T-helper 2 cell treated with Interferon-gamma antibody and Interleukin-4, amounts not matched to agents 5 μg/mL and 100 μg/mL, for 36 hours (primary cell): ENCODE measurements at regions not wholly inside any gene's neighbourhood (a gene's known extent, or its start where the extent isn't known, plus 50 kb on each side); places are given as distances from the start of the nearest gene placed in this dataset.

Experiments used
- DNase-seq: peaks from one replicate; pipeline ENCODE4 v3.0.0; 2021; ENCODE audit warnings: low spot score
- H3K27ac Mint-ChIP-seq: one replicate; pipeline ENCODE4 v1.8.0; 2021; ENCODE audit warnings: mild to moderate bottlenecking, mixed read lengths
- H3K27me3 Mint-ChIP-seq: one replicate; pipeline ENCODE4 v1.8.0; 2021; ENCODE audit warnings: low read depth, mixed read lengths
- H3K36me3 Mint-ChIP-seq: one replicate; pipeline ENCODE4 v1.8.0; 2021; ENCODE audit warnings: low read depth, mixed read lengths
- H3K4me1 Mint-ChIP-seq: one replicate; pipeline ENCODE4 v1.8.0; 2021; ENCODE audit warnings: low read depth, mixed read lengths
- H3K4me3 Mint-ChIP-seq: one replicate; pipeline ENCODE4 v1.8.0; 2022; ENCODE audit warnings: mild to moderate bottlenecking, moderate library complexity, mixed read lengths
- H3K9me3 Mint-ChIP-seq: one replicate; pipeline ENCODE4 v1.8.0; 2021; ENCODE audit warnings: mixed read lengths

GRCh38 chr10:31142026-31142425 lies 110.4 kb upstream of the ZNF438 start:
- no peak for DNase-seq
- Mint-ChIP-seq H3K4me3 (no peak overlapping the region), H3K36me3 (no peaks in the 10 kb centered on the region), H3K27ac (no peak overlapping the region), H3K27me3 (no peaks in the 10 kb centered on the region), H3K4me1 (peaks cover 35% of the 10 kb centered on the region), H3K9me3 (no peaks in the 10 kb centered on the region)

- no peak for DNase-seq
- no peaks in the 10 kb centered on the region for H3K36me3 Mint-ChIP-seq
- H3K27ac Mint-ChIP-seq: no peak overlapping the region
- H3K27me3 Mint-ChIP-seq: no peaks in the 10 kb centered on the region
- H3K4me3 Mint-ChIP-seq: no peak overlapping the region
- peaks cover 31% of the 10 kb centered on the region for H3K4me1 Mint-ChIP-seq
- H3K9me3 Mint-ChIP-seq: no peaks in the 10 kb centered on the region
Observed at GRCh38 chr10:31143331-31143935, 111.8 kb upstream of the ZNF438 start.

GRCh38 chr10:31145986-31146385 lies 114.3 kb upstream of the ZNF438 start:
- H3K27me3 Mint-ChIP-seq: no peaks in the 10 kb centered on the region
- no peaks in the 10 kb centered on the region for H3K9me3 Mint-ChIP-seq
- no peaks in the 10 kb centered on the region for H3K36me3 Mint-ChIP-seq
- H3K27ac Mint-ChIP-seq: peak overlapping the region; percentile 60
- DNase-seq: no peak
- H3K4me1 Mint-ChIP-seq: peaks cover 33% of the 10 kb centered on the region
- H3K4me3 Mint-ChIP-seq: peak overlapping the region; percentile 76

- Mint-ChIP-seq H3K36me3 (no peaks in the 10 kb centered on the region), H3K27me3 (no peaks in the 10 kb centered on the region), H3K27ac (peak overlapping the region; percentile 60), H3K4me1 (peaks cover 36% of the 10 kb centered on the region), H3K4me3 (peak overlapping the region; percentile 76), H3K9me3 (no peaks in the 10 kb centered on the region)
- peak; percentile 55 for DNase-seq
Observed at GRCh38 chr10:31146491-31147209, 115.0 kb upstream of the ZNF438 start.

- H3K4me1 Mint-ChIP-seq: peaks cover 36% of the 10 kb centered on the region
- no peaks in the 10 kb centered on the region for H3K9me3 Mint-ChIP-seq
- H3K27ac Mint-ChIP-seq: peak overlapping the region; percentile 60
- no peak for DNase-seq
- peak overlapping the region; percentile 76 for H3K4me3 Mint-ChIP-seq
- no peaks in the 10 kb centered on the region for H3K36me3 Mint-ChIP-seq
- H3K27me3 Mint-ChIP-seq: no peaks in the 10 kb centered on the region
Observed at GRCh38 chr10:31147210-31147608, 115.5 kb upstream of the ZNF438 start.

- Mint-ChIP-seq H3K9me3 (no peaks in the 10 kb centered on the region), H3K36me3 (peaks cover under 1% of the 10 kb centered on the region), H3K4me3 (no peak overlapping the region), H3K4me1 (peaks cover 30% of the 10 kb centered on the region), H3K27ac (no peak overlapping the region), H3K27me3 (no peaks in the 10 kb centered on the region)
- DNase-seq: no peak
Observed at GRCh38 chr10:31148951-31149350, 117.3 kb upstream of the ZNF438 start.

GRCh38 chr10:31149835-31150512 lies 118.3 kb upstream of the ZNF438 start:
- peaks cover 1% of the 10 kb centered on the region for H3K36me3 Mint-ChIP-seq
- no peak overlapping the region for H3K4me3 Mint-ChIP-seq
- no peaks in the 10 kb centered on the region for H3K9me3 Mint-ChIP-seq
- peaks cover 27% of the 10 kb centered on the region for H3K4me1 Mint-ChIP-seq
- no peaks in the 10 kb centered on the region for H3K27me3 Mint-ChIP-seq
- H3K27ac Mint-ChIP-seq: no peak overlapping the region
- DNase-seq: no peak

GRCh38 chr10:31151301-31151700 lies 119.6 kb upstream of the ZNF438 start:
- H3K27me3 Mint-ChIP-seq: no peaks in the 10 kb centered on the region
- peaks cover 17% of the 10 kb centered on the region for H3K4me1 Mint-ChIP-seq
- H3K27ac Mint-ChIP-seq: no peak overlapping the region
- no peak overlapping the region for H3K4me3 Mint-ChIP-seq
- DNase-seq: no peak
- H3K36me3 Mint-ChIP-seq: peaks cover 1% of the 10 kb centered on the region
- H3K9me3 Mint-ChIP-seq: no peaks in the 10 kb centered on the region

- H3K27me3 Mint-ChIP-seq: no peaks in the 10 kb centered on the region
- H3K4me1 Mint-ChIP-seq: peaks cover 6% of the 10 kb centered on the region
- peaks cover 1% of the 10 kb centered on the region for H3K36me3 Mint-ChIP-seq
- no peak overlapping the region for H3K27ac Mint-ChIP-seq
- no peaks in the 10 kb centered on the region for H3K9me3 Mint-ChIP-seq
- no peak overlapping the region for H3K4me3 Mint-ChIP-seq
- DNase-seq: no peak
Observed at GRCh38 chr10:31152421-31153135, 120.9 kb upstream of the ZNF438 start.

- no peak overlapping the region for H3K27ac Mint-ChIP-seq
- H3K27me3 Mint-ChIP-seq: no peaks in the 10 kb centered on the region
- no peak overlapping the region for H3K4me3 Mint-ChIP-seq
- no peaks in the 10 kb centered on the region for H3K9me3 Mint-ChIP-seq
- H3K4me1 Mint-ChIP-seq: peaks cover 5% of the 10 kb centered on the region
- H3K36me3 Mint-ChIP-seq: peaks cover 1% of the 10 kb centered on the region
- DNase-seq: no peak
Observed at GRCh38 chr10:31153161-31153560, 121.5 kb upstream of the ZNF438 start.

GRCh38 chr10:31153692-31154091 lies 122.0 kb upstream of the ZNF438 start:
- H3K27me3 Mint-ChIP-seq: no peaks in the 10 kb centered on the region
- no peak overlapping the region for H3K4me3 Mint-ChIP-seq
- no peaks in the 10 kb centered on the region for H3K9me3 Mint-ChIP-seq
- H3K4me1 Mint-ChIP-seq: peaks cover 5% of the 10 kb centered on the region
- peaks cover 1% of the 10 kb centered on the region for H3K36me3 Mint-ChIP-seq
- H3K27ac Mint-ChIP-seq: no peak overlapping the region
- no peak for DNase-seq

- H3K4me3 Mint-ChIP-seq: no peak overlapping the region
- H3K27ac Mint-ChIP-seq: no peak overlapping the region
- no peak for DNase-seq
- H3K9me3 Mint-ChIP-seq: peaks cover 3% of the 10 kb centered on the region
- peaks cover 1% of the 10 kb centered on the region for H3K36me3 Mint-ChIP-seq
- H3K27me3 Mint-ChIP-seq: no peaks in the 10 kb centered on the region
- peaks cover 5% of the 10 kb centered on the region for H3K4me1 Mint-ChIP-seq
Observed at GRCh38 chr10:31154996-31155395, 123.3 kb upstream of the ZNF438 start.

- no peak overlapping the region for H3K27ac Mint-ChIP-seq
- peaks cover 3% of the 10 kb centered on the region for H3K36me3 Mint-ChIP-seq
- DNase-seq: no peak
- no peaks in the 10 kb centered on the region for H3K4me1 Mint-ChIP-seq
- H3K9me3 Mint-ChIP-seq: peaks cover 22% of the 10 kb centered on the region
- H3K27me3 Mint-ChIP-seq: peaks cover 13% of the 10 kb centered on the region
- H3K4me3 Mint-ChIP-seq: no peak overlapping the region
Observed at GRCh38 chr10:31157123-31158010, 125.7 kb upstream of the ZNF438 start.
